Testis (tissue), 2 donors: ENCODE measurements at regions not wholly inside any gene's neighbourhood (a gene's known extent, or its start where the extent isn't known, plus 50 kb on each side); places are given as distances from the start of the nearest gene placed in this dataset.

Experiments used
- CTCF ChIP-seq, 3 experiments: fragments of 450-650 bp in 2 of 3; fragments of 200-600 bp in 1 of 3; sonication (generic) in 1 of 3; IDR thresholded peaks; one replicate each; pipeline ENCODE4 v1.5.1; 2016 to 2019; ENCODE audit warnings: antibody characterized with exemption in 3 of 3, mild to moderate bottlenecking in 2 of 3, moderate library complexity in 1 of 3
- POLR2A ChIP-seq: fragments of 450-650 bp; IDR thresholded peaks from one replicate; pipeline ENCODE4 v1.6.1; 2017; ENCODE audit warnings: antibody characterized with exemption, mild to moderate bottlenecking, moderate library complexity

GRCh38 chr5:111013011-111013410, 58.5 kb upstream of the TSLP start:
- no peak for TF ChIP-seq CTCF (IDR thresholded peaks at IDR 0.05)
- no peak for TF ChIP-seq POLR2A
